H1 (cell line): ENCODE measurements at regions not wholly inside any gene's neighbourhood (a gene's known extent, or its start where the extent isn't known, plus 50 kb on each side); places are given as distances from the start of the nearest gene placed in this dataset.
"Not testable (repeated sequence)": the region's sequence is repeated elsewhere in the genome, so short reads cannot be mapped to it uniquely, and the experiment has no call there.

Experiments
- CHD1 ChIP-seq: IDR thresholded peaks from 2 replicates; pipeline ENCODE4 v1.6.1; 2012; ENCODE audit warnings: low read depth, low read length, improper control_type of control experiment
- E2F6 ChIP-seq: IDR thresholded peaks from 2 replicates; pipeline ENCODE4 v1.6.1; 2012; ENCODE audit warnings: inconsistent platforms
- EGR1 ChIP-seq: IDR thresholded peaks from 2 replicates; pipeline ENCODE4 v1.6.1; 2011; ENCODE audit warnings: low read depth, low read length, borderline replicate concordance
- POLR2A ChIP-seq, 2 experiments: IDR thresholded peaks; 1 replicate in 1 of 2; 2 replicates in 1 of 2; pipeline ENCODE4 v1.6.1; 2011; ENCODE audit warnings: low read depth in 2 of 2, low read length in 2 of 2, mild to moderate bottlenecking in 2 of 2; ENCODE audit errors: control extremely low read depth in 1 of 2
- POLR2AphosphoS5 ChIP-seq: IDR thresholded peaks from 2 replicates; pipeline ENCODE4 v1.6.1; 2011; ENCODE audit warnings: low read depth, low read length
- RAD21 ChIP-seq, 2 experiments: IDR thresholded peaks in 1 of 2; conservative IDR thresholded peaks in 1 of 2; 2 replicates each; pipeline ENCODE4 v1.6.1; 2011; ENCODE audit warnings: low read depth in 2 of 2, low read length in 2 of 2, improper control_type of control experiment in 1 of 2, inconsistent platforms in 1 of 2, mild to moderate bottlenecking in 1 of 2, moderate library complexity in 1 of 2
- TF ChIP-seq, protein P1 (sequence below), 3 experiments: IDR thresholded peaks; 1 replicate in 2 of 3; 2 replicates in 1 of 3; pipeline versions ENCODE4 v1.5.1 to v1.6.1; 2011; ENCODE audit warnings: low read length in 3 of 3, mild to moderate bottlenecking in 3 of 3, inconsistent platforms in 2 of 3, low read depth in 1 of 3, moderate library complexity in 1 of 3; ENCODE audit not compliant: insufficient read depth in 1 of 3; ENCODE audit errors: control extremely low read depth in 1 of 3
- TF ChIP-seq, protein P2 (sequence below): IDR thresholded peaks from 2 replicates; pipeline ENCODE4 v1.6.1; 2012; ENCODE audit warnings: inconsistent platforms

DNA sequence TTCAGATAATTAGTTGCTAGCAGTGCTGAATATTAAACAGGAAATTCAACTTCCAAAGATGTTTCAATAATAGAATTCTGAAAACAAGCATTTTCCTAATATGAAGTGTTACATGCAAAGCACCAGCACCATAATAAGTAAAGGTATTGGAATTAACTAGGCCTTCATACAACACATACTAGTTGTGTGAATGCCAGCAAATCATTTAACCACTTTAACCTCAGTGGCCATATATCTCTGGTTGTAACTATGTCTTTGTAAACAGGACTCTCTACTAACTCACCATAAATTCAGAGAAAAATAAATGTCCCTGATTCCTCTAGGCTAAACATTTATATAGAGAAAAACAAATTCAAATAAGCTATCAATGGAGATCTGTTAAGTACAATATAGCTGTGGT, 65.1 kb upstream of the NBPF26 start:
- not testable (repeated sequence) for TF ChIP-seq POLR2A (IDR thresholded peaks at IDR 0.05; ENCODE audit: control extremely low read depth in 1 of 2, low read depth in 2 of 2, low read length in 2 of 2); RAD21 (IDR thresholded peaks at IDR 0.05 in 1 of 2, conservative IDR thresholded peaks at IDR 0.05 in 1 of 2; ENCODE audit: low read depth in 2 of 2, low read length in 2 of 2); EGR1; CHD1; POLR2AphosphoS5; E2F6
- TF ChIP-seq, protein P1, sequence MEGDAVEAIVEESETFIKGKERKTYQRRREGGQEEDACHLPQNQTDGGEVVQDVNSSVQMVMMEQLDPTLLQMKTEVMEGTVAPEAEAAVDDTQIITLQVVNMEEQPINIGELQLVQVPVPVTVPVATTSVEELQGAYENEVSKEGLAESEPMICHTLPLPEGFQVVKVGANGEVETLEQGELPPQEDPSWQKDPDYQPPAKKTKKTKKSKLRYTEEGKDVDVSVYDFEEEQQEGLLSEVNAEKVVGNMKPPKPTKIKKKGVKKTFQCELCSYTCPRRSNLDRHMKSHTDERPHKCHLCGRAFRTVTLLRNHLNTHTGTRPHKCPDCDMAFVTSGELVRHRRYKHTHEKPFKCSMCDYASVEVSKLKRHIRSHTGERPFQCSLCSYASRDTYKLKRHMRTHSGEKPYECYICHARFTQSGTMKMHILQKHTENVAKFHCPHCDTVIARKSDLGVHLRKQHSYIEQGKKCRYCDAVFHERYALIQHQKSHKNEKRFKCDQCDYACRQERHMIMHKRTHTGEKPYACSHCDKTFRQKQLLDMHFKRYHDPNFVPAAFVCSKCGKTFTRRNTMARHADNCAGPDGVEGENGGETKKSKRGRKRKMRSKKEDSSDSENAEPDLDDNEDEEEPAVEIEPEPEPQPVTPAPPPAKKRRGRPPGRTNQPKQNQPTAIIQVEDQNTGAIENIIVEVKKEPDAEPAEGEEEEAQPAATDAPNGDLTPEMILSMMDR (IDR thresholded peaks at IDR 0.05; ENCODE audit: control extremely low read depth in 1 of 3, insufficient read depth in 1 of 3, low read depth in 1 of 3, low read length in 3 of 3): not testable (repeated sequence)
- TF ChIP-seq, protein P2, sequence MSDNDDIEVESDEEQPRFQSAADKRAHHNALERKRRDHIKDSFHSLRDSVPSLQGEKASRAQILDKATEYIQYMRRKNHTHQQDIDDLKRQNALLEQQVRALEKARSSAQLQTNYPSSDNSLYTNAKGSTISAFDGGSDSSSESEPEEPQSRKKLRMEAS: not testable (repeated sequence)
